Fibroblast of lung (primary cell): ENCODE measurements at regions not wholly inside any gene's neighbourhood (a gene's known extent, or its start where the extent isn't known, plus 50 kb on each side); places are given as distances from the start of the nearest gene placed in this dataset.

ENCODE experiments used
- EZH2 ChIP-seq: IDR thresholded peaks from 2 replicates; pipeline ENCODE4 v1.5.1; 2012; ENCODE audit warnings: low read length, control low read depth, mild to moderate bottlenecking; ENCODE audit errors: missing control alignments
- TF ChIP-seq, protein P1 (sequence below), 2 donors: IDR thresholded peaks in 1 of 2; conservative IDR thresholded peaks in 1 of 2; 1 replicate in 1 of 2; 2 replicates in 1 of 2; pipeline ENCODE4 v1.5.1; 2011 to 2012; ENCODE audit warnings: low read length in 2 of 2, control low read depth in 1 of 2, inconsistent platforms in 1 of 2, low read depth in 1 of 2, mild to moderate bottlenecking in 1 of 2

DNA sequence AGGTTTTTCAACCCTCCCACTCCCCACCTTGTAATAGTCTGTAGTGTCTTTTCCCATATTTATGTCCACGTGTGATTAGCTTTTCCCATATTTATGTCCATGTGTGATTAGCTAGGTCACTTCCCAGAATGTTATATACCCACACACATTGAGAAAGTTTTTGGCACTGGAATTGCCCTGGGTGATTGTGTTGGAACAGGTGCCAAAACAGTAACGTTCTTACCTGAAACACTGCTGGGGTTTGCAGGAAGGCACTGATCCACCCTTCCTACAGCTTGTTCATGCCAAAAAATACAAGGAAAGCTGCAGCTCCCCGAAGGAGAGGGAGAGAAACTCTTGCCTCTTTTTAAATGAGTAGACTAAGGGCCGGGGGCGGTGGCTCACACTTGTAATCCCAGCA, 68.0 kb upstream of the CXADR start:
- TF ChIP-seq, protein P1, sequence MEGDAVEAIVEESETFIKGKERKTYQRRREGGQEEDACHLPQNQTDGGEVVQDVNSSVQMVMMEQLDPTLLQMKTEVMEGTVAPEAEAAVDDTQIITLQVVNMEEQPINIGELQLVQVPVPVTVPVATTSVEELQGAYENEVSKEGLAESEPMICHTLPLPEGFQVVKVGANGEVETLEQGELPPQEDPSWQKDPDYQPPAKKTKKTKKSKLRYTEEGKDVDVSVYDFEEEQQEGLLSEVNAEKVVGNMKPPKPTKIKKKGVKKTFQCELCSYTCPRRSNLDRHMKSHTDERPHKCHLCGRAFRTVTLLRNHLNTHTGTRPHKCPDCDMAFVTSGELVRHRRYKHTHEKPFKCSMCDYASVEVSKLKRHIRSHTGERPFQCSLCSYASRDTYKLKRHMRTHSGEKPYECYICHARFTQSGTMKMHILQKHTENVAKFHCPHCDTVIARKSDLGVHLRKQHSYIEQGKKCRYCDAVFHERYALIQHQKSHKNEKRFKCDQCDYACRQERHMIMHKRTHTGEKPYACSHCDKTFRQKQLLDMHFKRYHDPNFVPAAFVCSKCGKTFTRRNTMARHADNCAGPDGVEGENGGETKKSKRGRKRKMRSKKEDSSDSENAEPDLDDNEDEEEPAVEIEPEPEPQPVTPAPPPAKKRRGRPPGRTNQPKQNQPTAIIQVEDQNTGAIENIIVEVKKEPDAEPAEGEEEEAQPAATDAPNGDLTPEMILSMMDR (conservative IDR thresholded peaks at IDR 0.05 in 1 of 2, IDR thresholded peaks at IDR 0.05 in 1 of 2; ENCODE audit: low read depth in 1 of 2, low read length in 2 of 2), result no peak
- TF ChIP-seq EZH2, result no peak
